ENCODE measurements at regions not wholly inside any gene's neighbourhood (a gene's known extent, or its start where the extent isn't known, plus 50 kb on each side); places are given as distances from the start of the nearest gene placed in this dataset.

- Histone ChIP-seq H3K79me2 (ENCODE audit: low read length) (peaks cover 74% of the 10 kb centered on the region), H3K9ac (ENCODE audit: low read length) (no peak overlapping the region), H3K4me2 (ENCODE audit: low read length) (no peak overlapping the region), H3K36me3 (ENCODE audit: low read depth, low read length) (peaks cover 19% of the 10 kb centered on the region), H3K27me3 (ENCODE audit: low read length) (no peaks in the 10 kb centered on the region), H3K9me3 (ENCODE audit: low read length) (no peaks in the 10 kb centered on the region), H3K27ac (ENCODE audit: low read length) (no peak overlapping the region; the same call in 1 of the 2 replicates), H3F3A (ENCODE audit: low read length, unreplicated experiment) (peaks cover under 1% of the 10 kb centered on the region), H3K4me1 (ENCODE audit: insufficient read depth, low read length) (peaks cover 38% of the 10 kb centered on the region), H3K4me3 (ENCODE audit: low read length) (no peak overlapping the region), H3K9me2 (replicated peaks; ENCODE audit: low read length) (no peaks in the 10 kb centered on the region), H2AFZ (ENCODE audit: low read length) (no peak overlapping the region), H4K20me1 (ENCODE audit: low read length) (no peaks in the 10 kb centered on the region)
- ChIA-PET POLR2A (ENCODE audit: unreplicated experiment) (no interaction called here), CTCF (no interaction called here)
- no peak for TF ChIP-seq CTCF (conservative IDR thresholded peaks at IDR 0.05; ENCODE audit: low read depth, low read length)
- TF ChIP-seq EZH2 (IDR thresholded peaks at IDR 0.05; ENCODE audit: low read length, unreplicated experiment) = no peak
- no TSS peak for BruUV-seq (replicated peaks)
- ATAC-seq = no peak
- no peak for DNase-seq
- intact Hi-C loops (cut with micrococcal nuclease) = no loop called here
Observed at GRCh38 chr17:77405867-77406732, 265.3 kb downstream of the SEC14L1 start.

GRCh38 chr17:77407321-77408277, 266.8 kb downstream of the SEC14L1 start:
- no peak overlapping the region for H3K4me2 ChIP-seq (ENCODE audit: low read length)
- H3K9me3 ChIP-seq (ENCODE audit: low read length) = no peaks in the 10 kb centered on the region
- ChIA-PET POLR2A (ENCODE audit: unreplicated experiment) (no interaction called here), CTCF (no interaction called here)
- no peak overlapping the region for H3K27ac ChIP-seq (ENCODE audit: low read length)
- peaks cover 45% of the 10 kb centered on the region for H3K4me1 ChIP-seq (ENCODE audit: insufficient read depth, low read length)
- no peak for ATAC-seq
- H3K4me3 ChIP-seq (ENCODE audit: low read length) = no peak overlapping the region
- H3K9ac ChIP-seq (ENCODE audit: low read length) = no peak overlapping the region
- no peak for DNase-seq
- intact Hi-C loops (cut with micrococcal nuclease) = no loop called here
- no TSS peak for BruUV-seq (replicated peaks)
- H3K79me2 ChIP-seq (ENCODE audit: low read length) = peaks cover 85% of the 10 kb centered on the region
- no peak for TF ChIP-seq EZH2 (IDR thresholded peaks at IDR 0.05; ENCODE audit: low read length, unreplicated experiment)
- no peak for TF ChIP-seq EZH2phosphoT487 (IDR thresholded peaks at IDR 0.05; ENCODE audit: borderline replicate concordance, low read length)
- TF ChIP-seq CTCF (conservative IDR thresholded peaks at IDR 0.05; ENCODE audit: low read depth, low read length) = no peak
- H3K36me3 ChIP-seq (ENCODE audit: low read depth, low read length) = peaks cover 12% of the 10 kb centered on the region
- no peak overlapping the region for H2AFZ ChIP-seq (ENCODE audit: low read length)
- peaks cover 5% of the 10 kb centered on the region for H3F3A ChIP-seq (ENCODE audit: low read length, unreplicated experiment)
- no peaks in the 10 kb centered on the region for H3K9me2 ChIP-seq (replicated peaks; ENCODE audit: low read length)
- no peaks in the 10 kb centered on the region for H3K27me3 ChIP-seq (ENCODE audit: low read length)
- H4K20me1 ChIP-seq (ENCODE audit: low read length) = no peaks in the 10 kb centered on the region

Data from PC-3 (cell line).